GM19351 (cell line): ENCODE measurements at regions not wholly inside any gene's neighbourhood (a gene's known extent, or its start where the extent isn't known, plus 50 kb on each side); places are given as distances from the start of the nearest gene placed in this dataset.
"Not testable (repeated sequence)": the region's sequence is repeated elsewhere in the genome, so short reads cannot be mapped to it uniquely, and the experiment has no call there.

Source experiments
- ATAC-seq: cut with Tn5 transposase; IDR thresholded peaks from one replicate; pipeline ENCODE4 v1.9.1; 2021; ENCODE audit warnings: mild to moderate bottlenecking, moderate library complexity; ENCODE audit not compliant: unreplicated experiment

GRCh38 chr15:22200417-22200816 lies 120.1 kb downstream of the OR4M2 start:
- ATAC-seq, result not testable (repeated sequence)

- ATAC-seq, result not testable (repeated sequence)
Observed at GRCh38 chr15:22201993-22202659, 121.8 kb downstream of the OR4M2 start.

- not testable (repeated sequence) for ATAC-seq
Observed at GRCh38 chr15:22203208-22203607, 122.9 kb downstream of the OR4M2 start.

- not testable (repeated sequence) for ATAC-seq
Observed at GRCh38 chr15:22209086-22209485, 128.8 kb downstream of the OR4M2 start.

- not testable (repeated sequence) for ATAC-seq
Observed at GRCh38 chr15:22222596-22222995, 142.3 kb downstream of the OR4M2 start.

GRCh38 chr15:22224241-22224671 lies 143.9 kb downstream of the OR4M2 start:
- no peak for ATAC-seq

GRCh38 chr15:22224961-22225360 lies 144.6 kb downstream of the OR4M2 start:
- not testable (repeated sequence) for ATAC-seq

- ATAC-seq, result no peak
Observed at GRCh38 chr15:22226034-22226790, 145.9 kb downstream of the OR4M2 start.

GRCh38 chr15:22227411-22228100 lies 147.2 kb downstream of the OR4M2 start:
- ATAC-seq, result no peak

GRCh38 chr15:22228101-22228762 lies 147.9 kb downstream of the OR4M2 start:
- ATAC-seq, result no peak

GRCh38 chr15:22229990-22230819 lies 149.9 kb downstream of the OR4M2 start:
- no peak for ATAC-seq

- ATAC-seq, result no peak
Observed at GRCh38 chr15:22231603-22232002, 151.3 kb downstream of the OR4M2 start.

- ATAC-seq, result no peak
Observed at GRCh38 chr15:22232675-22233074, 152.3 kb downstream of the OR4M2 start.

- ATAC-seq, result not testable (repeated sequence)
Observed at GRCh38 chr15:22235261-22235930, 155.1 kb downstream of the OR4M2 start.

- ATAC-seq, result no peak
Observed at GRCh38 chr15:22236469-22236868, 156.1 kb downstream of the OR4M2 start.

- no peak for ATAC-seq
Observed at GRCh38 chr15:22237891-22238275, 157.6 kb downstream of the OR4M2 start.

GRCh38 chr15:22238276-22238958 lies 158.1 kb downstream of the OR4M2 start:
- not testable (repeated sequence) for ATAC-seq

- ATAC-seq, result not testable (repeated sequence)
Observed at GRCh38 chr15:22238959-22239805, 158.9 kb downstream of the OR4M2 start.
